HepG2 (cell line): ENCODE measurements at regions not wholly inside any gene's neighbourhood (a gene's known extent, or its start where the extent isn't known, plus 50 kb on each side); places are given as distances from the start of the nearest gene placed in this dataset.

Experiments
- ATAC-seq: fragments of 200-7000 bp; cut with Tn5 transposase; 3 replicates; pipeline ENCODE4 v1.9.1; 2020; ENCODE audit warnings: mild to moderate bottlenecking, moderate library complexity
- BruUV-seq: library from RNA; stranded (reverse); fragments of 400-500 nt; replicated peaks from 2 replicates; lab custom pipeline; 2021; lab: Mats Ljungman, UMichigan
- CTCF ChIA-PET: fragments of 300-600 bp; formaldehyde crosslinking; extraction: SDS; loops from one replicate; lab custom pipeline; 2021; ENCODE audit warnings: low total read pairs, inconsistent platforms, low intra/inter-chr PET ratio; lab: Yijun Ruan, JAX
- POLR2A ChIA-PET: fragments of 350-600 bp; sonication (Branson Sonifier 250); formaldehyde crosslinking; loops from one replicate; lab custom pipeline; 2020; ENCODE audit warnings: antibody characterized with exemption, inconsistent platforms; lab: Yijun Ruan, JAX
- DNase-seq: peaks from one replicate; pipeline ENCODE4 v3.0.0-alpha.2; 2015; ENCODE audit warnings: low spot score
- FAIRE-seq: peaks from 3 replicates; lab custom pipeline; 2011; peaks lifted over from hg19 to GRCh38; lab: Jason Lieb, UNC
- H2AFZ ChIP-seq: one replicate; pipeline ENCODE4 v1.6.1; 2011; ENCODE audit warnings: low read length, inconsistent platforms
- H3K27ac ChIP-seq: fragments of 300-600 bp; 3 replicates; pipeline ENCODE4 v1.8.0; 2011; ENCODE audit warnings: mixed run types, mild to moderate bottlenecking, mixed read lengths, low read length, inconsistent platforms; ENCODE audit not compliant: insufficient read depth; ENCODE audit errors: extremely low read length
- H3K27me3 ChIP-seq, 2 experiments: fragments of 200-600 bp in 1 of 2; 2 replicates in 1 of 2; 3 replicates in 1 of 2; pipeline versions ENCODE4 v1.6.0 to v1.8.0; 2011; ENCODE audit warnings: low read length in 2 of 2, mild to moderate bottlenecking in 2 of 2, moderate library complexity in 2 of 2, inconsistent platforms in 1 of 2; ENCODE audit not compliant: insufficient read depth in 2 of 2, control insufficient read depth in 1 of 2
- H3K36me3 ChIP-seq, 2 experiments: fragments of 200-600 bp in 1 of 2; replicated peaks in 1 of 2; 2 replicates in 1 of 2; 3 replicates in 1 of 2; pipeline versions ENCODE4 v1.5.1 to v1.8.0; 2011; ENCODE audit warnings: low read length in 2 of 2, inconsistent platforms in 1 of 2; ENCODE audit not compliant: insufficient read depth in 2 of 2, control insufficient read depth in 1 of 2
- H3K4me1 ChIP-seq: 2 replicates; pipeline ENCODE4 v1.5.1; 2012; ENCODE audit warnings: low read length, inconsistent platforms; ENCODE audit not compliant: insufficient read depth
- H3K4me2 ChIP-seq: 2 replicates; pipeline ENCODE4 v1.6.0; 2011; ENCODE audit warnings: low read depth, low read length, inconsistent platforms
- H3K4me3 ChIP-seq, 3 experiments: fragments of 200-600 bp in 1 of 3; sonication (generic), shearing (Covaris generic) in 1 of 3; replicated peaks in 1 of 3; 2 replicates each; pipeline ENCODE4 v1.5.1; 2011 to 2016; ENCODE audit warnings: low read length in 3 of 3, inconsistent platforms in 2 of 3, low read depth in 2 of 3, mild to moderate bottlenecking in 2 of 3, control low read depth in 1 of 3, mixed read lengths in 1 of 3; ENCODE audit not compliant: insufficient read depth in 1 of 3
- H3K79me2 ChIP-seq: one replicate; pipeline ENCODE4 v1.6.1; 2011; ENCODE audit warnings: low read length, inconsistent platforms; ENCODE audit not compliant: insufficient read depth
- H3K9ac ChIP-seq: 2 replicates; pipeline ENCODE4 v1.6.0; 2011; ENCODE audit warnings: mild to moderate bottlenecking, low read depth, low read length, inconsistent platforms; ENCODE audit not compliant: insufficient read depth
- H3K9me3 ChIP-seq: 2 replicates; pipeline ENCODE4 v1.5.1; 2012; ENCODE audit warnings: mild to moderate bottlenecking, low read length
- H4K20me1 ChIP-seq: 2 replicates; pipeline ENCODE4 v1.6.0; 2011; ENCODE audit warnings: inconsistent platforms, mild to moderate bottlenecking, low read length, moderate library complexity; ENCODE audit not compliant: insufficient read depth
- DPF2 ChIP-seq: sonication (generic); formaldehyde crosslinking; IDR thresholded peaks from 2 replicates; pipeline ENCODE4 v1.4.0; 2020; ENCODE audit warnings: mild to moderate bottlenecking, low read depth, missing genetic modification reagents, borderline replicate concordance
- FIP1L1 ChIP-seq: fragments of 200-400 bp; formaldehyde crosslinking; IDR thresholded peaks from 2 replicates; pipeline ENCODE4 v1.6.1; 2018; ENCODE audit warnings: low read depth, mild to moderate bottlenecking, low read length, moderate library complexity, borderline replicate concordance; ENCODE audit not compliant: insufficient read depth
- HNRNPH1 ChIP-seq: fragments of 200-400 bp; formaldehyde crosslinking; optimal IDR thresholded peaks from 2 replicates; pipeline ENCODE3; 2017; ENCODE audit warnings: mild to moderate bottlenecking, low read depth, low read length
- MIER3 ChIP-seq: IDR thresholded peaks from 2 replicates; pipeline ENCODE4 v1.6.1; 2016; ENCODE audit warnings: missing compliant biosample characterization, borderline replicate concordance
- NFKB2 ChIP-seq: sonication (generic); formaldehyde crosslinking; IDR thresholded peaks from 2 replicates; pipeline ENCODE4 v1.4.0; 2020; ENCODE audit warnings: missing genetic modification reagents, borderline replicate concordance
- NFYB ChIP-seq: sonication (generic); formaldehyde crosslinking; IDR thresholded peaks from 2 replicates; pipeline ENCODE4 v1.4.0; 2020; ENCODE audit warnings: missing genetic modification reagents
- NFYC ChIP-seq: IDR thresholded peaks from 2 replicates; pipeline ENCODE4 v1.6.1; 2016; ENCODE audit warnings: missing genetic modification reagents, missing compliant biosample characterization
- SRY ChIP-seq: sonication (generic); formaldehyde crosslinking; IDR thresholded peaks from 2 replicates; pipeline ENCODE4 v1.8.0; 2022; ENCODE audit warnings: mild to moderate bottlenecking, missing genetic modification reagents
- TEAD3 ChIP-seq: optimal IDR thresholded peaks from 2 replicates; pipeline ENCODE3; 2016; ENCODE audit warnings: borderline replicate concordance
- ZNF569 ChIP-seq: sonication (generic); formaldehyde crosslinking; IDR thresholded peaks from 2 replicates; pipeline ENCODE4 v1.5.0; 2020; ENCODE audit warnings: mild to moderate bottlenecking, missing genetic modification reagents, moderate library complexity, borderline replicate concordance
- ZNF703 ChIP-seq: sonication (generic); formaldehyde crosslinking; IDR thresholded peaks from 2 replicates; pipeline ENCODE4 v1.5.1; 2020; ENCODE audit warnings: missing genetic modification reagents, mild to moderate bottlenecking, moderate library complexity, borderline replicate concordance
- WGBS: methylation state at CpG from one replicate; pipeline ENCODE4 v1.1.6; 2017; ENCODE audit warnings: low lambda C conversion rate; 5-methylcytosine and 5-hydroxymethylcytosine counted together
- in situ Hi-C: cut with HindIII; loops from 2 replicates; pipeline ENCODE4 v1.10.0; 2017; ENCODE audit warnings: low pct_unique_long_range_greater_than_20kb; ENCODE audit not compliant: extremely low pct_ligation_motif_present
- intact Hi-C: fragments of 100-400 bp; cut with micrococcal nuclease; formaldehyde crosslinking; loops from one replicate; pipeline ENCODE4 v1.10.0; 2022; ENCODE audit not compliant: unreplicated experiment
- TF ChIP-seq, protein P1 (sequence below): sonication (generic); formaldehyde crosslinking; IDR thresholded peaks from 2 replicates; pipeline ENCODE4 v1.4.0; 2020; ENCODE audit warnings: missing genetic modification reagents
- TF ChIP-seq, protein P2 (sequence below): sonication (generic); formaldehyde crosslinking; IDR thresholded peaks from 2 replicates; pipeline ENCODE4 v1.5.0; 2020; ENCODE audit warnings: missing genetic modification reagents
- TF ChIP-seq, protein P3 (sequence below): sonication (generic); formaldehyde crosslinking; IDR thresholded peaks from 2 replicates; pipeline ENCODE4 v1.4.0; 2020; ENCODE audit warnings: mild to moderate bottlenecking, missing genetic modification reagents
- TF ChIP-seq, protein P4 (sequence below): sonication (generic); formaldehyde crosslinking; IDR thresholded peaks from 2 replicates; pipeline ENCODE4 v1.4.0; 2020; ENCODE audit warnings: missing genetic modification reagents; ENCODE audit errors: not compliant biosample characterization

DNA sequence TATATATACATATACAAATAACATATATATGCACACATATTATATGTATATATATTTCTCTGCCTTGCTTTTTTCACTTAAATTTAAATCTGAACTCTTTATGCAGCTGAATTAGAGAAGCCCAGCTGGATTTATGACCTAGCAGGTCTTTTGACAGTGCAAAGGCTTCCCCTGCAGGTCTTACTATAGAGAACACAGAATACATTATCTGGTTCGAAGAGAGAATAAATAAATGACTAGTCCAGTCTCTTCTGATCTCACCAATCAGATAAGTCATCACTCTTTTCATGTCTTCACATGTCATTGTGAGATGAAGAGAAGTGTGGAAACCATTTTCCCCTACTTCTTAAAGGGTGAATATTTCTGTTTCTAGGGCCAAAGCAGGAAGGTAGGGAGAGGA is 58.2 kb downstream of the OR10A6 start:
- H3K4me2 ChIP-seq = no peak overlapping the region
- WGBS = 0% methylated on average over 1 of the region's 1 CpG
- FAIRE-seq = no peak
- POLR2A ChIA-PET = no interaction called here
- H4K20me1 ChIP-seq = no peaks in the 10 kb centered on the region
- no peak for ATAC-seq
- H2AFZ ChIP-seq = no peak overlapping the region
- DNase-seq = no peak
- no peak overlapping the region for H3K9ac ChIP-seq
- intact Hi-C loops (no loop called here), in situ Hi-C loops (no loop called here)
- no peaks in the 10 kb centered on the region for H3K36me3 ChIP-seq
- peaks cover 13% of the 10 kb centered on the region; the same call in 1 of the 2 replicates for H3K9me3 ChIP-seq
- no peaks in the 10 kb centered on the region for H3K4me1 ChIP-seq
- H3K4me3 ChIP-seq = no peak overlapping the region
- H3K27me3 ChIP-seq = no peaks in the 10 kb centered on the region
- CTCF ChIA-PET = no interaction called here
- no TSS peak for BruUV-seq
- TF ChIP-seq TEAD3 (CRISPR knock-in tag) (no peak), FIP1L1 (no peak)
- TF ChIP-seq, all 625 proteins: peak for 0
- no peaks in the 10 kb centered on the region for H3K79me2 ChIP-seq
- H3K27ac ChIP-seq = no peak overlapping the region

DNA sequence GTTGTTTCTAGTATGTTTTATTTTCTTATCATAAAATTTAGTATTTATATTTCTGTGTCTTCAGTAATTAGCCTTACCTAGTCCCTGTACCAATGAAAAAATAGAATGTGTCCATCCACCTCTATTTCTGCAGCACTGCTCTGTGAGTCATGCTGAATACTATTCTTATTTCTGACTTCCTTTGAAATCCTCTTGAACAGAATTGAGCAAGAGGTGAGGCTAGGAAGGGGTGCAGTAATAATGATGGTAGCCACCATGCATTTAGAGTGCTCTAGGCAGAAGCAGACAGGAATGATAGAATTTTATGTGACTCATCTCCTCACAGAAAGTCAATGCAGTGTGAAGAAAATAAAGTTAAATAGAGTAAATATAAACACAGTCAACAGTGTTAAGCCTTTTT is 60.0 kb downstream of the OR10A6 start:
- H3K4me2 ChIP-seq = no peak overlapping the region
- no peaks in the 10 kb centered on the region for H3K36me3 ChIP-seq
- ChIA-PET POLR2A (no interaction called here), CTCF (no interaction called here)
- ATAC-seq = no peak
- H3K4me1 ChIP-seq = no peaks in the 10 kb centered on the region
- no peak overlapping the region for H3K27ac ChIP-seq
- no TSS peak for BruUV-seq
- intact Hi-C loops (no loop called here), in situ Hi-C loops (no loop called here)
- H2AFZ ChIP-seq = no peak overlapping the region
- H3K79me2 ChIP-seq = no peaks in the 10 kb centered on the region
- H3K9me3 ChIP-seq = peaks cover 13% of the 10 kb centered on the region; the same call in 1 of the 2 replicates
- no peak for DNase-seq
- H3K4me3 ChIP-seq = no peak overlapping the region
- H3K27me3 ChIP-seq = no peaks in the 10 kb centered on the region
- TF ChIP-seq, protein P1, sequence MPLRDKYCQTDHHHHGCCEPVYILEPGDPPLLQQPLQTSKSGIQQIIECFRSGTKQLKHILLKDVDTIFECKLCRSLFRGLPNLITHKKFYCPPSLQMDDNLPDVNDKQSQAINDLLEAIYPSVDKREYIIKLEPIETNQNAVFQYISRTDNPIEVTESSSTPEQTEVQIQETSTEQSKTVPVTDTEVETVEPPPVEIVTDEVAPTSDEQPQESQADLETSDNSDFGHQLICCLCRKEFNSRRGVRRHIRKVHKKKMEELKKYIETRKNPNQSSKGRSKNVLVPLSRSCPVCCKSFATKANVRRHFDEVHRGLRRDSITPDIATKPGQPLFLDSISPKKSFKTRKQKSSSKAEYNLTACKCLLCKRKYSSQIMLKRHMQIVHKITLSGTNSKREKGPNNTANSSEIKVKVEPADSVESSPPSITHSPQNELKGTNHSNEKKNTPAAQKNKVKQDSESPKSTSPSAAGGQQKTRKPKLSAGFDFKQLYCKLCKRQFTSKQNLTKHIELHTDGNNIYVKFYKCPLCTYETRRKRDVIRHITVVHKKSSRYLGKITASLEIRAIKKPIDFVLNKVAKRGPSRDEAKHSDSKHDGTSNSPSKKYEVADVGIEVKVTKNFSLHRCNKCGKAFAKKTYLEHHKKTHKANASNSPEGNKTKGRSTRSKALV (CRISPR knock-in tag) = no peak
- TF ChIP-seq HNRNPH1 (no peak), ZNF703 (CRISPR knock-in tag) (no peak), DPF2 (CRISPR knock-in tag) (no peak), ZNF569 (no peak), NFKB2 (no peak), SRY (CRISPR knock-in tag) (no peak), NFYC (CRISPR knock-in tag) (no peak), MIER3 (CRISPR knock-in tag) (no peak), NFYB (CRISPR knock-in tag) (no peak)
- TF ChIP-seq, protein P2, sequence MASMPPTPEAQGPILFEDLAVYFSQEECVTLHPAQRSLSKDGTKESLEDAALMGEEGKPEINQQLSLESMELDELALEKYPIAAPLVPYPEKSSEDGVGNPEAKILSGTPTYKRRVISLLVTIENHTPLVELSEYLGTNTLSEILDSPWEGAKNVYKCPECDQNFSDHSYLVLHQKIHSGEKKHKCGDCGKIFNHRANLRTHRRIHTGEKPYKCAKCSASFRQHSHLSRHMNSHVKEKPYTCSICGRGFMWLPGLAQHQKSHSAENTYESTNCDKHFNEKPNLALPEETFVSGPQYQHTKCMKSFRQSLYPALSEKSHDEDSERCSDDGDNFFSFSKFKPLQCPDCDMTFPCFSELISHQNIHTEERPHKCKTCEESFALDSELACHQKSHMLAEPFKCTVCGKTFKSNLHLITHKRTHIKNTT (CRISPR knock-in tag) = no peak
- TF ChIP-seq, protein P3, sequence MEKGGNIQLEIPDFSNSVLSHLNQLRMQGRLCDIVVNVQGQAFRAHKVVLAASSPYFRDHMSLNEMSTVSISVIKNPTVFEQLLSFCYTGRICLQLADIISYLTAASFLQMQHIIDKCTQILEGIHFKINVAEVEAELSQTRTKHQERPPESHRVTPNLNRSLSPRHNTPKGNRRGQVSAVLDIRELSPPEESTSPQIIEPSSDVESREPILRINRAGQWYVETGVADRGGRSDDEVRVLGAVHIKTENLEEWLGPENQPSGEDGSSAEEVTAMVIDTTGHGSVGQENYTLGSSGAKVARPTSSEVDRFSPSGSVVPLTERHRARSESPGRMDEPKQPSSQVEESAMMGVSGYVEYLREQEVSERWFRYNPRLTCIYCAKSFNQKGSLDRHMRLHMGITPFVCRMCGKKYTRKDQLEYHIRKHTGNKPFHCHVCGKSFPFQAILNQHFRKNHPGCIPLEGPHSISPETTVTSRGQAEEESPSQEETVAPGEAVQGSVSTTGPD (CRISPR knock-in tag) = no peak
- TF ChIP-seq, protein P4, sequence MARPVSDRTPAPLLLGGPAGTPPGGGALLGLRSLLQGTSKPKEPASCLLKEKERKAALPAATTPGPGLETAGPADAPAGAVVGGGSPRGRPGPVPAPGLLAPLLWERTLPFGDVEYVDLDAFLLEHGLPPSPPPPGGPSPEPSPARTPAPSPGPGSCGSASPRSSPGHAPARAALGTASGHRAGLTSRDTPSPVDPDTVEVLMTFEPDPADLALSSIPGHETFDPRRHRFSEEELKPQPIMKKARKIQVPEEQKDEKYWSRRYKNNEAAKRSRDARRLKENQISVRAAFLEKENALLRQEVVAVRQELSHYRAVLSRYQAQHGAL (CRISPR knock-in tag) = no peak
- H3K9ac ChIP-seq = no peak overlapping the region
- FAIRE-seq = no peak
- no peaks in the 10 kb centered on the region for H4K20me1 ChIP-seq
